ENCODE measurements at regions not wholly inside any gene's neighbourhood (a gene's known extent, or its start where the extent isn't known, plus 50 kb on each side); places are given as distances from the start of the nearest gene placed in this dataset.
"Not testable (repeated sequence)": the region's sequence is repeated elsewhere in the genome, so short reads cannot be mapped to it uniquely, and the experiment has no call there.

- 75% methylated on average over 2 of the region's 4 CpGs for WGBS (ENCODE audit: insufficient coverage)
- no peaks in the 10 kb centered on the region for H3K36me3 ChIP-seq (ENCODE audit: control insufficient read depth, insufficient read depth, low read length)
- H3K27ac ChIP-seq (ENCODE audit: low read length): no peak overlapping the region
- DNase-seq: no peak
- H3K4me1 ChIP-seq (ENCODE audit: control insufficient read depth, insufficient read depth, low read length): no peaks in the 10 kb centered on the region
- no peak overlapping the region for H3K4me3 ChIP-seq (ENCODE audit: low read length)
- peaks cover 2% of the 10 kb centered on the region for H3K9me3 ChIP-seq (replicated peaks; ENCODE audit: control insufficient read depth, low read depth, low read length)
- no peaks in the 10 kb centered on the region for H3K27me3 ChIP-seq (ENCODE audit: control insufficient read depth, insufficient read depth, low read length)
Observed at GRCh38 chr3:135392151-135392550, 573.4 kb upstream of the PPP2R3A start.

GRCh38 chr3:135393159-135393558 lies 572.4 kb upstream of the PPP2R3A start:
- H3K4me3 ChIP-seq (ENCODE audit: low read length): no peak overlapping the region
- H3K9me3 ChIP-seq (replicated peaks; ENCODE audit: control insufficient read depth, low read depth, low read length): peaks cover 2% of the 10 kb centered on the region
- H3K36me3 ChIP-seq (ENCODE audit: control insufficient read depth, insufficient read depth, low read length): no peaks in the 10 kb centered on the region
- WGBS (ENCODE audit: insufficient coverage): 52% methylated on average over 2 of the region's 3 CpGs
- no peak for DNase-seq
- H3K27ac ChIP-seq (ENCODE audit: low read length): no peak overlapping the region
- H3K27me3 ChIP-seq (ENCODE audit: control insufficient read depth, insufficient read depth, low read length): no peaks in the 10 kb centered on the region
- H3K4me1 ChIP-seq (ENCODE audit: control insufficient read depth, insufficient read depth, low read length): no peaks in the 10 kb centered on the region

GRCh38 chr3:135393898-135394525 lies 571.5 kb upstream of the PPP2R3A start:
- Histone ChIP-seq H3K27me3 (ENCODE audit: control insufficient read depth, insufficient read depth, low read length) (no peaks in the 10 kb centered on the region), H3K4me1 (ENCODE audit: control insufficient read depth, insufficient read depth, low read length) (no peaks in the 10 kb centered on the region), H3K36me3 (ENCODE audit: control insufficient read depth, insufficient read depth, low read length) (no peaks in the 10 kb centered on the region), H3K27ac (ENCODE audit: low read length) (no peak overlapping the region), H3K9me3 (replicated peaks; ENCODE audit: control insufficient read depth, low read depth, low read length) (peaks cover 2% of the 10 kb centered on the region), H3K4me3 (ENCODE audit: low read length) (no peak overlapping the region)
- DNase-seq: no peak
- WGBS (ENCODE audit: insufficient coverage): 20% methylated on average over 2 of the region's 4 CpGs

- 57% methylated on average over 2 of the region's 2 CpGs for WGBS (ENCODE audit: insufficient coverage)
- Histone ChIP-seq H3K9me3 (replicated peaks; ENCODE audit: control insufficient read depth, low read depth, low read length) (no peaks in the 10 kb centered on the region), H3K36me3 (ENCODE audit: control insufficient read depth, insufficient read depth, low read length) (no peaks in the 10 kb centered on the region), H3K4me3 (ENCODE audit: low read length) (no peak overlapping the region), H3K27me3 (ENCODE audit: control insufficient read depth, insufficient read depth, low read length) (no peaks in the 10 kb centered on the region), H3K4me1 (ENCODE audit: control insufficient read depth, insufficient read depth, low read length) (no peaks in the 10 kb centered on the region), H3K27ac (ENCODE audit: low read length) (no peak overlapping the region)
- DNase-seq: no peak
Observed at GRCh38 chr3:135412475-135412874, 553.1 kb upstream of the PPP2R3A start.

GRCh38 chr3:135416182-135416581 lies 549.3 kb upstream of the PPP2R3A start:
- Histone ChIP-seq H3K9me3 (replicated peaks; ENCODE audit: control insufficient read depth, low read depth, low read length) (no peaks in the 10 kb centered on the region), H3K27ac (ENCODE audit: low read length) (no peak overlapping the region), H3K36me3 (ENCODE audit: control insufficient read depth, insufficient read depth, low read length) (no peaks in the 10 kb centered on the region), H3K4me1 (ENCODE audit: control insufficient read depth, insufficient read depth, low read length) (no peaks in the 10 kb centered on the region), H3K27me3 (ENCODE audit: control insufficient read depth, insufficient read depth, low read length) (no peaks in the 10 kb centered on the region), H3K4me3 (ENCODE audit: low read length) (no peak overlapping the region)
- no peak for DNase-seq
- WGBS (ENCODE audit: insufficient coverage): 86% methylated on average over 1 of the region's 2 CpGs

DNA sequence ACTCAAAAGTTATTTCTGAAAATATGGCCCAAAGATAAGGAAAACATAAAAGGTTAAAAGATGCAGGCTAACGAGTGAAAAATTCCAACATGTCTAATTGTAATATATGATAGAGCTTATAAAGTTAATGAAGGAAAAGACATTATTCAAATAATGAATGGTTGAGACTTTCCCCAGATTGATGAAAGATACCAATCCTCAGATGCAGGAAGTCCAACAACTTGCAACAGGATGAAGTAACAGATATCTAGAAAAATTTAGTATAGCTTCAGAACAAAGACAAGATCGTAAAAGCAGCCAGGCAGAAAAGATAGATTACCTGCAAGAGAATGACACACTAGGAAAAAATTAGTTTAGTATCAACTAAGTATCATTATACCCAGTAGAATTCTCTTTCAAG lies 546.4 kb upstream of the PPP2R3A start:
- no peak for DNase-seq
- Histone ChIP-seq H3K27me3 (ENCODE audit: control insufficient read depth, insufficient read depth, low read length) (no peaks in the 10 kb centered on the region), H3K9me3 (replicated peaks; ENCODE audit: control insufficient read depth, low read depth, low read length) (no peaks in the 10 kb centered on the region), H3K36me3 (ENCODE audit: control insufficient read depth, insufficient read depth, low read length) (no peaks in the 10 kb centered on the region), H3K4me1 (ENCODE audit: control insufficient read depth, insufficient read depth, low read length) (no peaks in the 10 kb centered on the region), H3K4me3 (ENCODE audit: low read length) (no peak overlapping the region), H3K27ac (ENCODE audit: low read length) (no peak overlapping the region)
- WGBS (ENCODE audit: insufficient coverage): no CpG with 5 or more reads among the region's 2 CpGs

DNA sequence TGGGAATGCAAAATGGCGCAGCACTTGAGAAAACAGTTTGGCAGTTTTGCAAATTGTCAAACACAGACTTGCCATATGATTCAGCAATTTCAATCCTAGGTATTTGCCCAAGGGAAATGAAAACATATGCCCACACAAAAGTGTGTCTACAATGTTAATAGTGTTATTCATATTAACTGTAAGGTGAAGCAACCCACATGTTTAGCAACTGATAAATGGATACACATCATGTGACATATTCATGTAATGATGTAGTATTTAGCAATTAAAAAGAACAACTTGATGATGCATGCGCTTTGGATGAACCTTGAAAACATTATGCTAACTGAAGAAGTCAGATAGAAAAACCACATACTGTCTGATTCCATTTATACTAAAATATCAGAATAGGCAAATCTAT lies 539.0 kb upstream of the PPP2R3A start:
- H3K27me3 ChIP-seq (ENCODE audit: control insufficient read depth, insufficient read depth, low read length): no peaks in the 10 kb centered on the region
- H3K27ac ChIP-seq (ENCODE audit: low read length): no peak overlapping the region
- H3K36me3 ChIP-seq (ENCODE audit: control insufficient read depth, insufficient read depth, low read length): no peaks in the 10 kb centered on the region
- no peaks in the 10 kb centered on the region for H3K4me1 ChIP-seq (ENCODE audit: control insufficient read depth, insufficient read depth, low read length)
- no CpG with 5 or more reads among the region's 2 CpGs for WGBS (ENCODE audit: insufficient coverage)
- no peak for DNase-seq
- no peaks in the 10 kb centered on the region for H3K9me3 ChIP-seq (replicated peaks; ENCODE audit: control insufficient read depth, low read depth, low read length)
- H3K4me3 ChIP-seq (ENCODE audit: low read length): no peak overlapping the region

GRCh38 chr3:135432402-135432801 lies 533.1 kb upstream of the PPP2R3A start:
- Histone ChIP-seq H3K9me3 (replicated peaks; ENCODE audit: control insufficient read depth, low read depth, low read length) (no peaks in the 10 kb centered on the region), H3K4me3 (ENCODE audit: low read length) (no peak overlapping the region), H3K36me3 (ENCODE audit: control insufficient read depth, insufficient read depth, low read length) (no peaks in the 10 kb centered on the region), H3K27ac (ENCODE audit: low read length) (no peak overlapping the region), H3K4me1 (ENCODE audit: control insufficient read depth, insufficient read depth, low read length) (no peaks in the 10 kb centered on the region), H3K27me3 (ENCODE audit: control insufficient read depth, insufficient read depth, low read length) (no peaks in the 10 kb centered on the region)
- no CpG with 5 or more reads among the region's 2 CpGs for WGBS (ENCODE audit: insufficient coverage)
- DNase-seq: no peak

DNA sequence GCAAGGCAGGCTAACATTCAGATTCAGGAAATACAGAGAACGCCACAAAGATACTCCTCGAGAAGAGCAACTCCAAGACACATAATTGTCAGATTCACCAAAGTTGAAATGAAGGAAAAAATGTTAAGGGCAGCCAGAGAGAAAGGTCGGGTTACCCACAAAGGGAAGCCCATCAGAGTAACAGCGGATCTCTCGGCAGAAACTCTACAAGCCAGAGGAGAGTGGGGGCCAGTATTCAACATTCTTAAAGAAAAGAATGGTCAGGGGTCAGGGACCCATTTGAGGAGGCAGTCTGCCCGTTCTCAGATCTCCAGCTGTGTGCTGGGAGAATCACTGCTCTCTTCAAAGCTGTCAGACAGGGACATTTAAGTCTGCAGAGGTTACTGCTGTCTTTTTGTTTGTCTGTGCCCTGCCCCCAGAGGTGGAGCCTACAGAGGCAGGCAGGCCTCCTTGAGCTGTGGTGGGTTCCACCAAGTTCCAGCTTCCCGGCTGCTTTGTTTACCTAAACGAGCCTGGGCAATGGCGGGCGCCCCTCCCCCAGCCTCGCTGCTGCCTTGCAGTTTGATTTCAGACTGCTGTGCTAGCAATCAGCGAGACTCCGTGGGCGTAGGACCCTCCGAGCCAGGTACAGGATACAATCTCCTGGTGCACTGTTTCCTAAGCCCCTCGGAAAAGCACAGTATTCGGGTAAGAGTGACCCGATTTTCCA lies 526.5 kb upstream of the PPP2R3A start:
- H3K4me1 ChIP-seq (ENCODE audit: control insufficient read depth, insufficient read depth, low read length); H3K4me3 ChIP-seq (ENCODE audit: low read length); H3K9me3 ChIP-seq (replicated peaks; ENCODE audit: control insufficient read depth, low read depth, low read length); H3K27me3 ChIP-seq (ENCODE audit: control insufficient read depth, insufficient read depth, low read length); H3K27ac ChIP-seq (ENCODE audit: low read length); H3K36me3 ChIP-seq (ENCODE audit: control insufficient read depth, insufficient read depth, low read length); DNase-seq: not testable (repeated sequence)
- 75% methylated on average over 12 of the region's 18 CpGs for WGBS (ENCODE audit: insufficient coverage)

GRCh38 chr3:135439632-135440031 lies 525.9 kb upstream of the PPP2R3A start:
- WGBS (ENCODE audit: insufficient coverage): 88% methylated on average over 4 of the region's 7 CpGs
- H3K27me3 ChIP-seq (ENCODE audit: control insufficient read depth, insufficient read depth, low read length); H3K9me3 ChIP-seq (replicated peaks; ENCODE audit: control insufficient read depth, low read depth, low read length); H3K4me1 ChIP-seq (ENCODE audit: control insufficient read depth, insufficient read depth, low read length); H3K27ac ChIP-seq (ENCODE audit: low read length); H3K36me3 ChIP-seq (ENCODE audit: control insufficient read depth, insufficient read depth, low read length); H3K4me3 ChIP-seq (ENCODE audit: low read length); DNase-seq: not testable (repeated sequence)

- DNase-seq: no peak
- Histone ChIP-seq H3K27ac (ENCODE audit: low read length) (no peak overlapping the region), H3K4me3 (ENCODE audit: low read length) (no peak overlapping the region)
Observed at GRCh38 chr3:135440233-135440632, 525.3 kb upstream of the PPP2R3A start.

More at GRCh38 chr3:135440233-135440632, 525.3 kb upstream of the PPP2R3A start:
- H3K36me3 ChIP-seq (ENCODE audit: control insufficient read depth, insufficient read depth, low read length): no peaks in the 10 kb centered on the region
- no peaks in the 10 kb centered on the region for H3K4me1 ChIP-seq (ENCODE audit: control insufficient read depth, insufficient read depth, low read length)
- no peaks in the 10 kb centered on the region for H3K27me3 ChIP-seq (ENCODE audit: control insufficient read depth, insufficient read depth, low read length)
- H3K9me3 ChIP-seq (replicated peaks; ENCODE audit: control insufficient read depth, low read depth, low read length): no peaks in the 10 kb centered on the region

Measured in muscle of leg (tissue), 3 donors.